MCF 10A (cell line): ENCODE measurements at regions not wholly inside any gene's neighbourhood (a gene's known extent, or its start where the extent isn't known, plus 50 kb on each side); places are given as distances from the start of the nearest gene placed in this dataset.

ENCODE experiments used
- BruUV-seq: library from RNA; stranded (reverse); fragments of 400-500 nt; replicated peaks from 2 replicates; lab custom pipeline; 2021; lab: Mats Ljungman, UMichigan
- CTCF ChIA-PET: fragments of 300-600 bp; sonication (Branson Sonifier 250); formaldehyde crosslinking; extraction: SDS; loops from one replicate; lab custom pipeline; 2021; ENCODE audit warnings: antibody characterized with exemption, inconsistent platforms; lab: Yijun Ruan, JAX
- POLR2A ChIA-PET: fragments of 300-600, 350-650 bp; sonication (Branson Sonifier 250); formaldehyde crosslinking; extraction: SDS; loops from one replicate; lab custom pipeline; 2020; ENCODE audit warnings: antibody characterized with exemption, inconsistent platforms; lab: Yijun Ruan, JAX
- DNase-seq: peaks from one replicate; pipeline ENCODE4 v3.0.0-alpha.2; 2018; ENCODE audit not compliant: unreplicated experiment
- H3K27ac Mint-ChIP-seq: one replicate; pipeline ENCODE4 v1.8.0; 2022; ENCODE audit warnings: mild to moderate bottlenecking, low read depth, mixed read lengths; ENCODE audit not compliant: unreplicated experiment
- H3K27me3 Mint-ChIP-seq: one replicate; pipeline ENCODE4 v1.8.0; 2022; ENCODE audit warnings: mixed read lengths; ENCODE audit not compliant: insufficient read depth, unreplicated experiment
- H3K36me3 Mint-ChIP-seq: one replicate; pipeline ENCODE4 v1.8.0; 2022; ENCODE audit warnings: mild to moderate bottlenecking, moderate library complexity, mixed read lengths; ENCODE audit not compliant: insufficient read depth, unreplicated experiment
- H3K4me1 Mint-ChIP-seq: one replicate; pipeline ENCODE4 v1.8.0; 2022; ENCODE audit warnings: mixed read lengths; ENCODE audit not compliant: insufficient read depth, unreplicated experiment
- H3K4me3 Mint-ChIP-seq: one replicate; pipeline ENCODE4 v1.8.0; 2022; ENCODE audit warnings: mild to moderate bottlenecking, moderate library complexity, mixed read lengths; ENCODE audit not compliant: unreplicated experiment
- H3K9me3 Mint-ChIP-seq: one replicate; pipeline ENCODE4 v1.8.0; 2022; ENCODE audit warnings: mixed read lengths; ENCODE audit not compliant: unreplicated experiment
- CTCF ChIP-seq: fragments of 200-600 bp; IDR thresholded peaks from one replicate; pipeline ENCODE4 v1.8.0; 2022; ENCODE audit warnings: antibody characterized with exemption, mild to moderate bottlenecking; ENCODE audit not compliant: unreplicated experiment
- intact Hi-C: fragments of 100-400 bp; cut with micrococcal nuclease; formaldehyde crosslinking; loops from 2 replicates; pipeline ENCODE4 v1.14.1; 2022

- no TSS peak for BruUV-seq
- intact Hi-C loops, result no loop called here
- H3K27me3 Mint-ChIP-seq, result no peaks in the 10 kb centered on the region
- ChIA-PET CTCF (no interaction called here), POLR2A (interaction anchor here (0.6 to 2.2 kb wide), 4 partner anchors 8 to 73 kb away, joined by 3 to 7 read pairs (median 3); no protein-coding TSS in a partner anchor)
- peak; percentile 7 for DNase-seq
- H3K36me3 Mint-ChIP-seq, result no peaks in the 10 kb centered on the region
- no peak overlapping the region for H3K4me3 Mint-ChIP-seq
- H3K9me3 Mint-ChIP-seq, result no peaks in the 10 kb centered on the region
- peaks cover 23% of the 10 kb centered on the region for H3K4me1 Mint-ChIP-seq
- TF ChIP-seq CTCF, result no peak
- peak overlapping the region; percentile 59 for H3K27ac Mint-ChIP-seq
Measured at GRCh38 chr5:68141494-68141893, 74.1 kb upstream of the PIK3R1 start.

- POLR2A ChIA-PET, result interaction anchor here (0.6 to 1.2 kb wide), 3 partner anchors 11 to 98 kb away, joined by 3 to 4 read pairs (median 3); no protein-coding TSS in a partner anchor
- TF ChIP-seq CTCF, result no peak
- DNase-seq, result no peak
- CTCF ChIA-PET, result interaction anchor here (0.6 kb wide), 1 partner anchor 30 kb away, joined by 3 read pairs; no protein-coding TSS in a partner anchor
- no TSS peak for BruUV-seq
- H3K4me3 Mint-ChIP-seq, result no peak overlapping the region
- peak overlapping the region; percentile 59 for H3K27ac Mint-ChIP-seq
- H3K9me3 Mint-ChIP-seq, result no peaks in the 10 kb centered on the region
- H3K36me3 Mint-ChIP-seq, result no peaks in the 10 kb centered on the region
- intact Hi-C loops, result no loop called here
- peaks cover 23% of the 10 kb centered on the region for H3K4me1 Mint-ChIP-seq
- no peaks in the 10 kb centered on the region for H3K27me3 Mint-ChIP-seq
Measured at GRCh38 chr5:68140763-68141162, 74.8 kb upstream of the PIK3R1 start.

GRCh38 chr5:68139611-68140441, 75.7 kb upstream of the PIK3R1 start:
- no peak for TF ChIP-seq CTCF
- no peaks in the 10 kb centered on the region for H3K9me3 Mint-ChIP-seq
- H3K27me3 Mint-ChIP-seq, result no peaks in the 10 kb centered on the region
- DNase-seq, result peak; percentile 3
- H3K4me1 Mint-ChIP-seq, result peaks cover 23% of the 10 kb centered on the region
- ChIA-PET CTCF (interaction anchor here (1.0 kb wide), 1 partner anchor 112 kb away, joined by 4 read pairs; no protein-coding TSS in a partner anchor), POLR2A (interaction anchor here (0.6 to 1.2 kb wide), 6 partner anchors 12 to 258 kb away, joined by 3 to 4 read pairs (median 3); partner anchors contain the start of gene PIK3R1)
- no peak overlapping the region for H3K27ac Mint-ChIP-seq
- intact Hi-C loops, result no loop called here
- no peak overlapping the region for H3K4me3 Mint-ChIP-seq
- no TSS peak for BruUV-seq
- H3K36me3 Mint-ChIP-seq, result no peaks in the 10 kb centered on the region

- peaks cover 23% of the 10 kb centered on the region for H3K4me1 Mint-ChIP-seq
- no peak overlapping the region for H3K4me3 Mint-ChIP-seq
- no TSS peak for BruUV-seq
- H3K9me3 Mint-ChIP-seq, result no peaks in the 10 kb centered on the region
- intact Hi-C loops, result no loop called here
- ChIA-PET POLR2A (interaction anchor here (0.6 to 0.7 kb wide), 2 partner anchors 405 to 610 kb away, joined by 3 read pairs; no protein-coding TSS in a partner anchor), CTCF (interaction anchor here (0.8 kb wide), 1 partner anchor 16 kb away, joined by 7 read pairs; no protein-coding TSS in a partner anchor)
- DNase-seq, result no peak
- H3K27ac Mint-ChIP-seq, result no peak overlapping the region
- H3K36me3 Mint-ChIP-seq, result no peaks in the 10 kb centered on the region
- no peaks in the 10 kb centered on the region for H3K27me3 Mint-ChIP-seq
- TF ChIP-seq CTCF, result no peak
Measured at GRCh38 chr5:68137511-68138140, 77.9 kb upstream of the PIK3R1 start.
